GM23338 (cell line): ENCODE measurements at regions not wholly inside any gene's neighbourhood (a gene's known extent, or its start where the extent isn't known, plus 50 kb on each side); places are given as distances from the start of the nearest gene placed in this dataset.

Experiments
- CREB1 ChIP-seq: fragments of 250-450 bp; sonication (Bioruptor Pico); IDR thresholded peaks from 2 replicates; pipeline ENCODE4 v1.5.0; 2020; ENCODE audit warnings: low read depth, mild to moderate bottlenecking, moderate library complexity
- CTCF ChIP-seq, 2 experiments: fragments of 200-600 bp in 1 of 2; sonication (generic) in 1 of 2; conservative IDR thresholded peaks; 2 replicates each; pipeline versions ENCODE4 v1.5.1 to v1.6.1; 2016 to 2017; ENCODE audit warnings: antibody characterized with exemption in 2 of 2, low read depth in 2 of 2, mild to moderate bottlenecking in 2 of 2, moderate library complexity in 1 of 2
- EZH2 ChIP-seq: fragments of 200-600 bp; sonication (generic); IDR thresholded peaks from one replicate; pipeline ENCODE4 v1.8.0; 2017; ENCODE audit warnings: antibody characterized with exemption, mild to moderate bottlenecking, low read depth; ENCODE audit not compliant: unreplicated experiment
- EZH2phosphoT487 ChIP-seq: fragments of 200-600 bp; sonication (generic); IDR thresholded peaks from one replicate; pipeline ENCODE4 v1.8.1; 2018; ENCODE audit warnings: antibody characterized with exemption; ENCODE audit not compliant: unreplicated experiment
- NANOG ChIP-seq: IDR thresholded peaks from 2 replicates; pipeline ENCODE4 v1.6.1; 2016; ENCODE audit warnings: antibody characterized with exemption, borderline replicate concordance
- POLR2AphosphoS5 ChIP-seq: IDR thresholded peaks from 2 replicates; pipeline ENCODE4 v1.6.1; 2016; ENCODE audit warnings: antibody characterized with exemption, low read depth
- ZNF462 ChIP-seq: fragments of 250-450 bp; sonication (Bioruptor Pico); IDR thresholded peaks from 2 replicates; pipeline ENCODE4 v1.5.0; 2020; ENCODE audit warnings: mild to moderate bottlenecking, moderate library complexity

GRCh38 chr13:99802416-99802815 is 169.2 kb downstream of the ZIC5 start:
- TF ChIP-seq ZNF462 (CRISPR knock-in tag) (no peak), EZH2 (no peak), EZH2phosphoT487 (no peak), CREB1 (CRISPR knock-in tag) (no peak), CTCF (conservative IDR thresholded peaks at IDR 0.05; ENCODE audit: low read depth in 2 of 2) (no peak), POLR2AphosphoS5 (no peak), NANOG (no peak)
